HG03139 (cell line): ENCODE measurements at regions not wholly inside any gene's neighbourhood (a gene's known extent, or its start where the extent isn't known, plus 50 kb on each side); places are given as distances from the start of the nearest gene placed in this dataset.

ENCODE experiments used
- ATAC-seq: cut with Tn5 transposase; IDR thresholded peaks from one replicate; pipeline ENCODE4 v1.9.1; 2021; ENCODE audit not compliant: unreplicated experiment

- no peak for ATAC-seq
Observed at GRCh38 chr18:77439888-77440287, 190.2 kb downstream of the GALR1 start.

GRCh38 chr18:77442393-77442792 lies 192.7 kb downstream of the GALR1 start:
- no peak for ATAC-seq

GRCh38 chr18:77444385-77444784 lies 194.7 kb downstream of the GALR1 start:
- no peak for ATAC-seq

GRCh38 chr18:77448046-77448445 lies 198.4 kb downstream of the GALR1 start:
- ATAC-seq: no peak

GRCh38 chr18:77455004-77455403 lies 205.4 kb downstream of the GALR1 start:
- no peak for ATAC-seq

GRCh38 chr18:77457681-77458080 lies 208.0 kb downstream of the GALR1 start:
- ATAC-seq: no peak

GRCh38 chr18:77461062-77461688 lies 211.5 kb downstream of the GALR1 start:
- no peak for ATAC-seq

GRCh38 chr18:77464917-77465316 lies 215.3 kb downstream of the GALR1 start:
- no peak for ATAC-seq

GRCh38 chr18:77466890-77467289 lies 217.2 kb downstream of the GALR1 start:
- no peak for ATAC-seq

- ATAC-seq: no peak
Observed at GRCh38 chr18:77469131-77469530, 219.5 kb downstream of the GALR1 start.

- ATAC-seq: no peak
Observed at GRCh38 chr18:77470569-77471413, 221.1 kb downstream of the GALR1 start.

GRCh38 chr18:77472509-77472908 lies 222.9 kb downstream of the GALR1 start:
- ATAC-seq: no peak

- no peak for ATAC-seq
Observed at GRCh38 chr18:77478646-77479442, 229.2 kb downstream of the GALR1 start.

- no peak for ATAC-seq
Observed at GRCh38 chr18:77481541-77481940, 231.9 kb downstream of the GALR1 start.

- ATAC-seq: no peak
Observed at GRCh38 chr18:77482190-77483085, 232.8 kb downstream of the GALR1 start.

GRCh38 chr18:77486985-77487384 lies 237.3 kb downstream of the GALR1 start:
- ATAC-seq: no peak

- no peak for ATAC-seq
Observed at GRCh38 chr18:77487951-77488740, 238.5 kb downstream of the GALR1 start.

- ATAC-seq: no peak
Observed at GRCh38 chr18:77495079-77495478, 245.4 kb downstream of the GALR1 start.

- ATAC-seq: no peak
Observed at GRCh38 chr18:77495982-77496690, 246.5 kb downstream of the GALR1 start.
